ENCODE measurements at regions not wholly inside any gene's neighbourhood (a gene's known extent, or its start where the extent isn't known, plus 50 kb on each side); places are given as distances from the start of the nearest gene placed in this dataset.

GRCh38 chr9:78438211-78438610 is 141.3 kb downstream of the PSAT1 start:
- TF ChIP-seq EZH2 (IDR thresholded peaks at IDR 0.05; ENCODE audit: low read depth, low read length, severe bottlenecking) (no peak), POLR2A (IDR thresholded peaks at IDR 0.05; ENCODE audit: control extremely low read depth in 1 of 2, low read depth in 2 of 2, low read length in 2 of 2) (no peak), FOSL1 (IDR thresholded peaks at IDR 0.05; ENCODE audit: insufficient read depth, low read depth, low read length) (no peak), CTCF (IDR thresholded peaks at IDR 0.05; ENCODE audit: control extremely low read depth in 1 of 3, insufficient read depth in 1 of 3, low read depth in 1 of 3, low read length in 3 of 3) (no peak), SUZ12 (IDR thresholded peaks at IDR 0.05; ENCODE audit: low read length) (no peak), ATF3 (IDR thresholded peaks at IDR 0.05; ENCODE audit: insufficient read depth, low read depth, low read length) (no peak), TBP (IDR thresholded peaks at IDR 0.05; ENCODE audit: low read depth, low read length) (no peak)
